Chondrocyte (in vitro differentiated cells): ENCODE measurements at regions not wholly inside any gene's neighbourhood (a gene's known extent, or its start where the extent isn't known, plus 50 kb on each side); places are given as distances from the start of the nearest gene placed in this dataset.
A peak's percentile ranks its signal among the peaks of the same experiment; 100 is the strongest.

Experiments
- DNase-seq: peaks from one replicate; pipeline ENCODE4 v3.0.0; 2021; ENCODE audit warnings: mixed read lengths, low spot score
- H3K27ac Mint-ChIP-seq: one replicate; pipeline ENCODE4 v1.8.0; 2021; ENCODE audit warnings: mild to moderate bottlenecking, moderate library complexity, mixed read lengths; ENCODE audit not compliant: unreplicated experiment
- H3K27me3 Mint-ChIP-seq: 2 replicates; pipeline ENCODE4 v1.8.0; 2021; ENCODE audit warnings: low read depth, mixed read lengths
- H3K36me3 Mint-ChIP-seq: 2 replicates; pipeline ENCODE4 v1.8.0; 2021; ENCODE audit warnings: low read depth, mixed read lengths
- H3K4me1 Mint-ChIP-seq: 2 replicates; pipeline ENCODE4 v1.8.0; 2021; ENCODE audit warnings: low read depth, mild to moderate bottlenecking, mixed read lengths
- H3K4me3 Mint-ChIP-seq: one replicate; pipeline ENCODE4 v1.8.0; 2021; ENCODE audit warnings: mild to moderate bottlenecking, moderate library complexity, mixed read lengths; ENCODE audit not compliant: unreplicated experiment
- H3K9me3 Mint-ChIP-seq: 2 replicates; pipeline ENCODE4 v1.8.0; 2021; ENCODE audit warnings: low read depth, mixed read lengths
- CTCF ChIP-seq: fragments of 200-600 bp; sonication (generic); IDR thresholded peaks from 2 replicates; pipeline ENCODE4 v1.5.0; 2021; ENCODE audit warnings: antibody characterized with exemption, mild to moderate bottlenecking, moderate library complexity

GRCh38 chr9:33677961-33678360, 117.4 kb upstream of the PRSS3 start:
- TF ChIP-seq CTCF: no peak
- Mint-ChIP-seq H3K27ac (no peak overlapping the region), H3K27me3 (peaks cover 2% of the 10 kb centered on the region), H3K4me1 (peaks cover 21% of the 10 kb centered on the region), H3K9me3 (peaks cover 3% of the 10 kb centered on the region), H3K4me3 (peak overlapping the region; percentile 80), H3K36me3 (no peaks in the 10 kb centered on the region)
- no peak for DNase-seq

DNA sequence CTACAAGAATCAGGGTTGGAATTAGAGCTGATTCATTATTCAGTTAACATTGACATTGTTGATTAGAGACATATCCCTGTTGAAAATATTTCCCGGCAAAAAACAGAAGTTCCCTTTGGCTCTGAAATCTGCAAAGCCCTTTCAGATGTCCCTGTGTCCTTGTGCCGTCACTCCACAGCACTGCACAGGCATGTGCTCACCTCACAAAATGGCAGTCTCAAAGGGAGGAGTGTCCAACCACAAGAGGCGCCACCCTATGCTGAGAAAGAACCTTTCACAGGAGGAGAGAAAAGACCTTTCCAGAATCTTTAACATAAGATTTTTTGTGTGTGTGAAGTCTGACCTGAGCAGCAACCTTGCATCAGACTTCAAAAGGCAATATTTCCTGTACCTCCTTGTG, 112.8 kb upstream of the PRSS3 start:
- no peak for DNase-seq
- Mint-ChIP-seq H3K4me3 (no peak overlapping the region), H3K9me3 (peaks cover 3% of the 10 kb centered on the region), H3K36me3 (peaks cover 3% of the 10 kb centered on the region), H3K27ac (no peak overlapping the region), H3K4me1 (peaks cover 4% of the 10 kb centered on the region), H3K27me3 (peaks cover 4% of the 10 kb centered on the region)
- no peak for TF ChIP-seq CTCF

DNA sequence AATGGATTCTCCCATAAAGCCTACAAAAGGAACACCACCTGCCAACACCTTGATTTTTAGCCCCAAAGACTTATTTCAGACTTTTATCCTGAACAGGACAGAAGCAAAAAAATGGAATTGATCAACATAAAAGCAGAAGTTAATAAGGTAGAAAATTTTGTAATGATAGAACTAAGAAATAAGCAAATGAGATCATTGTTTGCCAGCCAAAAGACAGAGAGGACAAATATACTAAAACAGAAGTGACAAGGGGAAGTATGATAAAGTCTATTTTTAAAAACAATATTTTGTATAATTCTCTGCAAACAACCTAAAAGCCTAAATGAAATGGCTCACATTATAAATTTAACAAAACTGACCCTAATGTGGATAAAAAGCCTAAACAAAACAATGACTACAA, 110.5 kb upstream of the PRSS3 start:
- peaks cover 4% of the 10 kb centered on the region for H3K27me3 Mint-ChIP-seq
- H3K4me3 Mint-ChIP-seq: no peak overlapping the region
- peaks cover 4% of the 10 kb centered on the region for H3K4me1 Mint-ChIP-seq
- H3K9me3 Mint-ChIP-seq: peaks cover 3% of the 10 kb centered on the region
- H3K36me3 Mint-ChIP-seq: peaks cover 3% of the 10 kb centered on the region
- no peak for TF ChIP-seq CTCF
- no peak for DNase-seq
- no peak overlapping the region for H3K27ac Mint-ChIP-seq

- no peaks in the 10 kb centered on the region for H3K9me3 Mint-ChIP-seq
- peaks cover 2% of the 10 kb centered on the region for H3K27me3 Mint-ChIP-seq
- no peak for TF ChIP-seq CTCF
- peaks cover 4% of the 10 kb centered on the region for H3K4me1 Mint-ChIP-seq
- no peak overlapping the region for H3K27ac Mint-ChIP-seq
- no peak for DNase-seq
- peaks cover 3% of the 10 kb centered on the region for H3K36me3 Mint-ChIP-seq
- H3K4me3 Mint-ChIP-seq: no peak overlapping the region
These were observed 108.4 kb upstream of the PRSS3 start for GRCh38 chr9:33686942-33687341.

- no peak for TF ChIP-seq CTCF
- H3K4me3 Mint-ChIP-seq: no peak overlapping the region
- H3K27ac Mint-ChIP-seq: no peak overlapping the region
- peaks cover 3% of the 10 kb centered on the region for H3K36me3 Mint-ChIP-seq
- no peaks in the 10 kb centered on the region for H3K9me3 Mint-ChIP-seq
- peaks cover 4% of the 10 kb centered on the region for H3K4me1 Mint-ChIP-seq
- DNase-seq: no peak
- peaks cover 6% of the 10 kb centered on the region for H3K27me3 Mint-ChIP-seq
These were observed 107.6 kb upstream of the PRSS3 start for GRCh38 chr9:33687779-33688178.
